Subcutaneous abdominal adipose tissue (tissue), 5 donors: ENCODE measurements at regions not wholly inside any gene's neighbourhood (a gene's known extent, or its start where the extent isn't known, plus 50 kb on each side); places are given as distances from the start of the nearest gene placed in this dataset.

Experiments used
- H3K27ac ChIP-seq: one replicate; pipeline ENCODE4 v1.7.0; 2013; ENCODE audit warnings: low read depth, mild to moderate bottlenecking, inconsistent platforms, low read length, moderate library complexity
- H3K27me3 ChIP-seq, 5 donors: one replicate each; pipeline ENCODE4 v1.7.0; 2013; ENCODE audit warnings: low read length in 5 of 5, inconsistent platforms in 1 of 5; ENCODE audit not compliant: control insufficient read depth in 5 of 5, insufficient read depth in 4 of 5
- H3K36me3 ChIP-seq, 5 donors: one replicate each; pipeline ENCODE4 v1.7.0; 2013; ENCODE audit warnings: low read length in 5 of 5; ENCODE audit not compliant: control insufficient read depth in 5 of 5, insufficient read depth in 5 of 5
- H3K4me1 ChIP-seq, 5 donors: one replicate each; pipeline ENCODE4 v1.7.0; 2013; ENCODE audit warnings: low read length in 5 of 5, mild to moderate bottlenecking in 3 of 5, moderate library complexity in 1 of 5; ENCODE audit not compliant: control insufficient read depth in 5 of 5, insufficient read depth in 5 of 5
- H3K4me3 ChIP-seq, 5 donors: one replicate each; pipeline ENCODE4 v1.7.0; 2013; ENCODE audit warnings: low read length in 5 of 5, low read depth in 1 of 5
- H3K9ac ChIP-seq, 5 donors: one replicate each; pipeline ENCODE4 v1.7.0; 2013; ENCODE audit warnings: low read length in 5 of 5, mild to moderate bottlenecking in 4 of 5, moderate library complexity in 3 of 5
- H3K9me3 ChIP-seq, 5 donors: one replicate each; pipeline ENCODE4 v1.7.0; 2013; ENCODE audit warnings: low read length in 5 of 5; ENCODE audit not compliant: control insufficient read depth in 5 of 5
- donor health status: healthy.
- donor health status: healthy.
- donor health status: healthy.
- donor health status: healthy.
- donor health status: healthy.

DNA sequence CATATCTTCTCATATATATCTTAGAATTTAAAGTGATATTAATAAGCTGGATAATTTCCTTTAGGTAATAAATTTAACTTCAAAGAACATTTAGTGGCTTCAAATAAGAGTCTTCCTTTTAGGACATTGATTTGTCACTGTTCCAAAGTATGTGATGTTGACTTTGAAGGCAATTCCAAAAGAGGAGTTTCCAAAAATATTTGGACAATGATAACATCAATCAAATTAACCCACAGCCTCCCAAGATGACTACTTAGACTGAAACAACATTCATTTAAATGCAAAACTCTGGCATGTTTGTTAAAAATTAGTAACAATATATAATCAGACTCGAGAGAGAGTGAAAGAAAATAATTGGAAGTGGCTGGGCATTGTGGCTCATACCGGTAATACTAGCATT lies 211.1 kb downstream of the OGFRL1 start:
- Histone ChIP-seq H3K9me3 (no peaks in the 10 kb centered on the region), H3K9ac (no peak overlapping the region), H3K4me3 (no peak overlapping the region), H3K36me3 (no peaks in the 10 kb centered on the region), H3K27me3 (no peaks in the 10 kb centered on the region), H3K27ac (no peak overlapping the region), H3K4me1 (peaks cover 0 to 11% (median 2%) of the 10 kb centered on the region in 5 donors)

DNA sequence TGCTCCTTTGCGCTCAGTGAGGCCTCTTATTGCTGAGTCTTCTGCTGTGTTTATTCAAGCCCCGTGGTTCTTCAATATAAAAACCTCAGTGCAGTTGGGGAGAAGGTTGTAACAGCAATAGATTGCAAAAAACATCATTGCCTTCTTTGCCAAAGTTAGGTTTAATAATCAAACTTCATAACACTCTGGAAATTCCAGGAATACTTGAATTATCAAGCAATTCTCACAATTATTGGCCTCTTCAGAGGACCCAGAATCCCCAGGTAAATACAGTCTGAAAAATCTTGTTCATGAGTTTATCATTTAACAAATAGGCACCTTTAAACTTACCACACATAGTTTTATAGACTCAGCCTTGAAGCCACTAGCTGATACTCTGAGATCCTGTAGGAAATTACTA lies 213.6 kb downstream of the OGFRL1 start:
- H3K9ac ChIP-seq = no peak overlapping the region
- H3K9me3 ChIP-seq = no peaks in the 10 kb centered on the region
- H3K4me1 ChIP-seq = peaks cover 0 to 4% (median 0%) of the 10 kb centered on the region in 5 donors
- H3K4me3 ChIP-seq = no peak overlapping the region
- no peak overlapping the region for H3K27ac ChIP-seq
- no peaks in the 10 kb centered on the region for H3K27me3 ChIP-seq
- no peaks in the 10 kb centered on the region for H3K36me3 ChIP-seq

DNA sequence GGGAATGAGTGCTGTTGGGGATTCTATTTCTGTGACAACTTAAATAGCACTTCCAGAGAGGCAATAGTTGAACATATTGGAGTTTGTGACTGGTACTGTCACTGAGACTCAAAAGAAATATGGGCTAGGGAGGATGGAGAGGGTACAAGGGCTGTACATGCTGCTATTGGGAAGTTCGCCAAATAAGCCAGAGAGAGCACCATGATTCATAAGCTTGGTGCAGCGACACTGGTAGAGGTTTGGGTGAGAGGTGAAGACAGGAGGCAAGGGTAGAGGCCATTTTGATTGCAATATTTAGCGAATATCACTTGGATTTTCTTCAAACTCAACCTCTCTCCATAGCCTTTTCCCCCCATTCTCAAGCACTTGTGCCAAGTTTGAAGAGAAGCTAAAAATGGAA lies 214.3 kb downstream of the OGFRL1 start:
- no peak overlapping the region for H3K9ac ChIP-seq
- no peak overlapping the region for H3K4me3 ChIP-seq
- H3K36me3 ChIP-seq = no peaks in the 10 kb centered on the region
- no peak overlapping the region for H3K27ac ChIP-seq
- H3K27me3 ChIP-seq = no peaks in the 10 kb centered on the region
- H3K9me3 ChIP-seq = no peaks in the 10 kb centered on the region
- peaks cover 0 to 4% (median 0%) of the 10 kb centered on the region in 5 donors for H3K4me1 ChIP-seq

DNA sequence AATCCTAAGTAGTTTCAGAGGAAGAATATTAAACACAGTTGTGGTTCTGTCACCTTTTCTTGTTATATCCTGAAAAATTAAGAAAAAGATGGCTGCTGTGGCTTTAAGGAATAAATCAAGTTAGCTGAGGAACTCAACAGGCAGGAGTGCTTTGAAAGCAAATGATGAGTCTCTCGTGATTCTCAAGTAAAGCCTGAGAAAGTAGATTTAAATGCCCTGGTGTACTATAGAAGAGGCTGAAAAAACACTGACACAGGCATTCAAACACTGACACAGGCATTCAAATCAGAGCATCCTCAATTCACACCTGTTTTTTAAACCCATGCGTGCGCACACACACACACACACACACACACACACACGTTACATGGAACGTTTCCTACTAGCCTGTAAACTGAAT lies 218.6 kb downstream of the OGFRL1 start:
- H3K9ac ChIP-seq = no peak overlapping the region
- H3K36me3 ChIP-seq = no peaks in the 10 kb centered on the region
- H3K27ac ChIP-seq = no peak overlapping the region
- H3K4me3 ChIP-seq = no peak overlapping the region
- H3K27me3 ChIP-seq = no peaks in the 10 kb centered on the region
- peaks cover 0 to 8% (median 4%) of the 10 kb centered on the region in 5 donors for H3K4me1 ChIP-seq
- H3K9me3 ChIP-seq = no peaks in the 10 kb centered on the region

DNA sequence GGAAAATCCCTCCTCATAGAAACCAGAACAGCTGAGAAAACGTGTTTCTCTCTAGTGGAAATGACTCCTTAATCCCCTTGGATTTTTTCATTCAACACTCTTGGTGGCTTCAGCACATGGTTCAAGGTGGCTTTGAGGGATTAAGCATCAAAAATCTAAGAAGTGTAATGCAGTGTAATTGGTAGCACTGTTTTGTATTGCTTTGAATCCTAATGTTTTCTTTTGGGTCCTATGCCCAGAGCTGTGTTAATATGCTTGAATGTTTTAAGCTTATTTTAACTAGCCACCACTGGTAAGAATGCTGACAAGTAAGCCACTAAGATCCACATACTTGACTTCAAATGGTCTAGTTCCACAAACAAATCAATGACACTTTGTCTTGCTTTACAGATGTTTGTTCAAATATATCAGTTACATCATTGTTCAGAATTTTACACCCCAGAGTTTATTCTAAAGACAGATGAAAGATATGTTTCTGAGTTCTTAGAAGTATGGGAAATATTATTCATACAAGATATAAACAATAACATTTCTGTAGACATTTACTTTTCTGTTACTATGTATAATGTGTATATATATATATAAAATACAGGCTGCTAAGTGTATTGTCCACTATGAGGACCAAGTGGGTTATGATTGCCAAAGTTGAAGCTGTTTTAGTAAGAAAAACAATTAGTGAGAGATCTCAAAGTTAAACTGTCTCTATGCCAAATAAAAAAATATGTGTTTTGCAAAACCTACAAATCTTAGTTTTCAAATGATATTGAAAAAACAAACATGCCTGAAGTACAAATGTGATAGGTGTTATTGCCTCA lies 220.8 kb downstream of the OGFRL1 start:
- Histone ChIP-seq H3K27ac (no peak overlapping the region), H3K4me3 (no peak overlapping the region)

DNA sequence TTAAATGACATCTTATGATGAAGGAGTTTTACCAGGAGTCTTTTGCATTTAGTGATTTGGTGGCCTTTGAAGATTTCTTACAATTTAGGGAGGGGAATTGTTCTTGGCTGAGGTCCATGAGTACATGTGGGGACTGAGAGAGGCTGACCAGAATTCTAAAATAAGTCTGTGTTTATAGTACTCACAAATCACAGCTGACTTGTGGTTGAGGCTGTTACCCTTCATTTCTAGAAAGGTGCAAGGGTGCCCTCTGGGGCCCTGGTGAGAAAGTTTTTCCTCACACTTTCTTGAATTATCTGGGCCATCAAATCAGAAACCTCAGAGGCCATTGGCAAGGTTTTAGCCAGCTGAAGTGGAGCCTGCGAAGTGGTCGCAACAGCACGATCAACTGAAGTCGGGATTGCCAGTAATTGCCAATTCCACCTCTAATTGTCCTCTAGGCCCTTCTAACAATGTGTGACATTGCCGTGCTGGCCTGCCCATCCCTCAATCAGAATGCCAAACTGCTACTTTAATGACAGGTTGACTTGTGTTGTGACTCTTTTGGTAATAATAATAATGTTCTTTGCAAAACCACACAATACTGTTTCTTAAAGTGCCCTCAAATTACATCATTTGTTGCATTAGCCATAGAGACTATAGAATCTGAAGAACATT lies 221.6 kb downstream of the OGFRL1 start:
- Histone ChIP-seq H3K4me3 (no peak overlapping the region), H3K27ac (no peak overlapping the region), H3K9me3 (no peaks in the 10 kb centered on the region), H3K36me3 (no peaks in the 10 kb centered on the region), H3K27me3 (no peaks in the 10 kb centered on the region), H3K4me1 (peaks cover 0 to 6% (median 0%) of the 10 kb centered on the region in 5 donors), H3K9ac (no peak overlapping the region)

More for the DNA sequence above, 220.8 kb downstream of the OGFRL1 start:
- H3K9me3 ChIP-seq = no peaks in the 10 kb centered on the region
- H3K4me1 ChIP-seq = peaks cover 0 to 6% (median 0%) of the 10 kb centered on the region in 5 donors
- no peaks in the 10 kb centered on the region for H3K27me3 ChIP-seq
- H3K36me3 ChIP-seq = no peaks in the 10 kb centered on the region
- no peak overlapping the region for H3K9ac ChIP-seq

DNA sequence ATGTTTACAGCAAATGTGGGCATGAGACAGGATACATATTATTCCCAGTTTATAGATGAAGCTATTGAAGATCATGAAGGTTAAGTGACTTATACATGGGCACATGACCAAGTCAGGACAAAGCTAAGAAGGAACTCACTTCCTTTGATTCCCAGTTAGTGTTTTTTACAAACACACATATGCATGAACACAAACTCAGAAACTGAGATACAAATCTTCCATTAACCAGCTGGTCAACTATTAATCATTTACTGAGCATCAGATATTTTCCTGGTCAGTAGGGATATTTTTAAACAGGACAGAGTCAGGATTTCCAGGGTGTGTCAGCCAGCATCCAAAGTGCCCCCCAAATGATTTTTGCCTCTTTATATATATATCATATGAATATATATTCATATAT lies 222.2 kb downstream of the OGFRL1 start:
- Histone ChIP-seq H3K27me3 (no peaks in the 10 kb centered on the region), H3K4me3 (no peak overlapping the region), H3K27ac (no peak overlapping the region)

DNA sequence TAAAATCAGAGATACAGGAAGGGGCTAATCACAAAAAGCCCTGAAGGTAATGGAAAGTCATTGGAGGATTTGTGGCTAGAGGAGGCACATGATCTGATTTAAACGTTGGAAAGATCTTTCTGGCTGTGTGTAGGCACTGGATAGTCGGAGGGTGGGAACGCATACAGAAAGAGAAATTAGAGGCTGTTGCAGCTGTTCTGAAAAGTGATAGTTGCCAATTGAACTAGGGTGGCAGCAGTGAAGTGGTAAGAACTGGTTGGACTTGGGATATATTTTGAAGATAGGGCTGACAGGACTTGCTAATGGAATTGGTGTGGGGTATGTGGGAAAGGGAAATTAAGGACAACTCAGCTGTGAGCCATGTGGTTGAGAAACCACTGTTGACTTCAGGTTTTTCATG lies 223.6 kb downstream of the OGFRL1 start:
- no peak overlapping the region for H3K27ac ChIP-seq

More for the DNA sequence above, 222.2 kb downstream of the OGFRL1 start:
- no peaks in the 10 kb centered on the region for H3K36me3 ChIP-seq
- H3K4me1 ChIP-seq = peaks cover 0 to 6% (median 0%) of the 10 kb centered on the region in 5 donors
- H3K9ac ChIP-seq = no peak overlapping the region
- H3K9me3 ChIP-seq = no peaks in the 10 kb centered on the region

DNA sequence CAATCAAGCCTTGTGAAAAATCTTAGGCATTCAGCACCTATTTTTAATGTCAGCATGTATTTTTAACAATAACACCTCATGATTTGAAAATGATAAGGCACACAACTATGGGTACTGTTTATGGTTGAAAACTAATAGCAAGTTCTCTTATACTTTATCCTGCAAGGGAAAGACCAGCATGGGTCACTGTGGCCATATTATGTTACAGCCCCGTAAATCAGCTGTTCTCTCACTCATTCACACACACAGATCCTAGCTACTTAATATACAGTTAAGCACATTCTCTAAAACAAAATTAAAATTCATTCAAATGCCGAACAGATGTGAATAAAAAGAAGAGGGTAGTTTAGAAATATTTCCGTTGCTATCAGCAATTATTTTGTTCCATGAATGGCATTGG lies 224.4 kb downstream of the OGFRL1 start:
- H3K36me3 ChIP-seq = no peaks in the 10 kb centered on the region
- H3K27me3 ChIP-seq = no peaks in the 10 kb centered on the region
- no peak overlapping the region for H3K9ac ChIP-seq
- no peak overlapping the region for H3K4me3 ChIP-seq
- H3K27ac ChIP-seq = no peak overlapping the region
- H3K9me3 ChIP-seq = no peaks in the 10 kb centered on the region
- peaks cover 0 to 6% (median 0%) of the 10 kb centered on the region in 5 donors for H3K4me1 ChIP-seq

More for the DNA sequence above, 223.6 kb downstream of the OGFRL1 start:
- Histone ChIP-seq H3K36me3 (no peaks in the 10 kb centered on the region), H3K4me3 (no peak overlapping the region), H3K27me3 (no peaks in the 10 kb centered on the region), H3K9ac (no peak overlapping the region), H3K9me3 (no peaks in the 10 kb centered on the region), H3K4me1 (peaks cover 0 to 6% (median 0%) of the 10 kb centered on the region in 5 donors)

DNA sequence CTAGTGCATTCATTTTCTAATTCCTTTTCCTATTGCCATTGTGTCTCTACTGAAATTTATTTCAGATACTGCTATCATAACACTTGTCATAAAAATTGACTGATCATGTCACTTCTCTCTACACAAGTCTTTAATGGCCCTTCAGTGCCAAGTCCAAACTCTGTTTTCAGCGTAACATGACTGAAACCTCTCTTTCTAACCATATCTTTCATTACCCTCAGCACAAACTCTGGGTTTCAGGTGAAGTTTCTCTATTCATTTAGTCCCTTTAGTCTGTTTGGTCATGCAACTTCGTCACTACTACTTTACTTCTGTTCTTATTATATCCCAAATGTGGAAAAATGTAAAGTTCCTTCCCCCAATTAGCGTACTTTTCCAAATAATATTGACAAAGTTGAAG lies 234.9 kb downstream of the OGFRL1 start:
- Histone ChIP-seq H3K36me3 (no peaks in the 10 kb centered on the region), H3K9ac (no peak overlapping the region), H3K9me3 (no peaks in the 10 kb centered on the region)

More for the DNA sequence above, 234.9 kb downstream of the OGFRL1 start:
- Histone ChIP-seq H3K27ac (no peak overlapping the region), H3K4me1 (peaks cover 0 to 5% (median 3%) of the 10 kb centered on the region in 5 donors), H3K4me3 (no peak overlapping the region), H3K27me3 (no peaks in the 10 kb centered on the region)
